H1 (cell line): ENCODE measurements at regions not wholly inside any gene's neighbourhood (a gene's known extent, or its start where the extent isn't known, plus 50 kb on each side); places are given as distances from the start of the nearest gene placed in this dataset.

ENCODE experiments used
- EZH2 ChIP-seq: fragments of 200-600 bp; sonication (generic); IDR thresholded peaks from 2 replicates; pipeline ENCODE4 v1.7.1; 2012; ENCODE audit warnings: low read depth, mild to moderate bottlenecking, moderate library complexity, low read length, inconsistent platforms; ENCODE audit not compliant: severe bottlenecking
- FOSL1 ChIP-seq: IDR thresholded peaks from 2 replicates; pipeline ENCODE4 v1.6.1; 2011; ENCODE audit warnings: mild to moderate bottlenecking, low read depth, low read length, moderate library complexity; ENCODE audit not compliant: insufficient read depth
- NANOG ChIP-seq: IDR thresholded peaks from 2 replicates; pipeline ENCODE4 v1.6.1; 2011; ENCODE audit warnings: low read length, low read depth, mild to moderate bottlenecking, inconsistent platforms; ENCODE audit not compliant: insufficient read depth, poor library complexity, severe bottlenecking
- PHF8 ChIP-seq: fragments of 200-600 bp; sonication (generic); conservative IDR thresholded peaks from 2 replicates; pipeline ENCODE4 v1.7.1; 2012; ENCODE audit warnings: low read depth, mild to moderate bottlenecking, inconsistent platforms, low read length, moderate library complexity
- ZNF274 ChIP-seq: IDR thresholded peaks from 2 replicates; pipeline ENCODE4 v1.7.0; 2012; ENCODE audit warnings: low read length, borderline replicate concordance; ENCODE audit errors: extremely low read depth
- TF ChIP-seq, protein P1 (sequence below): fragments of 300-600 bp; sonication (generic); IDR thresholded peaks from 2 replicates; pipeline ENCODE4 v1.7.1; 2012; ENCODE audit warnings: low read length, moderate library complexity, mild to moderate bottlenecking, inconsistent platforms; ENCODE audit not compliant: insufficient replicate concordance

DNA sequence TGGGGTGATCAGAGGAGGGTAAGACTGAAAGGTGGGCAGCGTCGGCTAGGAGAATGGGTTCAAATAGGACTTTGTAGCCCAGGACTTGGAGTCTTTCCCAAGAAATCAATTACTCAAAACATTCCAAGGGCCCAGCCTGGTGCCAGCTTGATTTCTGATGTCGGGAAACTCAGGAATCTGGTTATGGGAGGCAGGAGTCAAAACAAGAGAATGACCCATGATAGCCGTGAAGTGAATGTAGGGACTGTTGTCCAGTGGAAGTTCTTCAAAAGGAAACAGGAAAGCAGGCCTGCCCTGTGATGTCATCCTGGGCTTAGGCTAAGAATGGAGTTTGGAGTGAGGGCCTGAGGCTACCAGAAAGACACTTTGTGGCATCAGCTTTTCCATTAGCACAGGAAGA lies 67.4 kb upstream of the SLC14A2 start (continued):
- TF ChIP-seq, protein P1, sequence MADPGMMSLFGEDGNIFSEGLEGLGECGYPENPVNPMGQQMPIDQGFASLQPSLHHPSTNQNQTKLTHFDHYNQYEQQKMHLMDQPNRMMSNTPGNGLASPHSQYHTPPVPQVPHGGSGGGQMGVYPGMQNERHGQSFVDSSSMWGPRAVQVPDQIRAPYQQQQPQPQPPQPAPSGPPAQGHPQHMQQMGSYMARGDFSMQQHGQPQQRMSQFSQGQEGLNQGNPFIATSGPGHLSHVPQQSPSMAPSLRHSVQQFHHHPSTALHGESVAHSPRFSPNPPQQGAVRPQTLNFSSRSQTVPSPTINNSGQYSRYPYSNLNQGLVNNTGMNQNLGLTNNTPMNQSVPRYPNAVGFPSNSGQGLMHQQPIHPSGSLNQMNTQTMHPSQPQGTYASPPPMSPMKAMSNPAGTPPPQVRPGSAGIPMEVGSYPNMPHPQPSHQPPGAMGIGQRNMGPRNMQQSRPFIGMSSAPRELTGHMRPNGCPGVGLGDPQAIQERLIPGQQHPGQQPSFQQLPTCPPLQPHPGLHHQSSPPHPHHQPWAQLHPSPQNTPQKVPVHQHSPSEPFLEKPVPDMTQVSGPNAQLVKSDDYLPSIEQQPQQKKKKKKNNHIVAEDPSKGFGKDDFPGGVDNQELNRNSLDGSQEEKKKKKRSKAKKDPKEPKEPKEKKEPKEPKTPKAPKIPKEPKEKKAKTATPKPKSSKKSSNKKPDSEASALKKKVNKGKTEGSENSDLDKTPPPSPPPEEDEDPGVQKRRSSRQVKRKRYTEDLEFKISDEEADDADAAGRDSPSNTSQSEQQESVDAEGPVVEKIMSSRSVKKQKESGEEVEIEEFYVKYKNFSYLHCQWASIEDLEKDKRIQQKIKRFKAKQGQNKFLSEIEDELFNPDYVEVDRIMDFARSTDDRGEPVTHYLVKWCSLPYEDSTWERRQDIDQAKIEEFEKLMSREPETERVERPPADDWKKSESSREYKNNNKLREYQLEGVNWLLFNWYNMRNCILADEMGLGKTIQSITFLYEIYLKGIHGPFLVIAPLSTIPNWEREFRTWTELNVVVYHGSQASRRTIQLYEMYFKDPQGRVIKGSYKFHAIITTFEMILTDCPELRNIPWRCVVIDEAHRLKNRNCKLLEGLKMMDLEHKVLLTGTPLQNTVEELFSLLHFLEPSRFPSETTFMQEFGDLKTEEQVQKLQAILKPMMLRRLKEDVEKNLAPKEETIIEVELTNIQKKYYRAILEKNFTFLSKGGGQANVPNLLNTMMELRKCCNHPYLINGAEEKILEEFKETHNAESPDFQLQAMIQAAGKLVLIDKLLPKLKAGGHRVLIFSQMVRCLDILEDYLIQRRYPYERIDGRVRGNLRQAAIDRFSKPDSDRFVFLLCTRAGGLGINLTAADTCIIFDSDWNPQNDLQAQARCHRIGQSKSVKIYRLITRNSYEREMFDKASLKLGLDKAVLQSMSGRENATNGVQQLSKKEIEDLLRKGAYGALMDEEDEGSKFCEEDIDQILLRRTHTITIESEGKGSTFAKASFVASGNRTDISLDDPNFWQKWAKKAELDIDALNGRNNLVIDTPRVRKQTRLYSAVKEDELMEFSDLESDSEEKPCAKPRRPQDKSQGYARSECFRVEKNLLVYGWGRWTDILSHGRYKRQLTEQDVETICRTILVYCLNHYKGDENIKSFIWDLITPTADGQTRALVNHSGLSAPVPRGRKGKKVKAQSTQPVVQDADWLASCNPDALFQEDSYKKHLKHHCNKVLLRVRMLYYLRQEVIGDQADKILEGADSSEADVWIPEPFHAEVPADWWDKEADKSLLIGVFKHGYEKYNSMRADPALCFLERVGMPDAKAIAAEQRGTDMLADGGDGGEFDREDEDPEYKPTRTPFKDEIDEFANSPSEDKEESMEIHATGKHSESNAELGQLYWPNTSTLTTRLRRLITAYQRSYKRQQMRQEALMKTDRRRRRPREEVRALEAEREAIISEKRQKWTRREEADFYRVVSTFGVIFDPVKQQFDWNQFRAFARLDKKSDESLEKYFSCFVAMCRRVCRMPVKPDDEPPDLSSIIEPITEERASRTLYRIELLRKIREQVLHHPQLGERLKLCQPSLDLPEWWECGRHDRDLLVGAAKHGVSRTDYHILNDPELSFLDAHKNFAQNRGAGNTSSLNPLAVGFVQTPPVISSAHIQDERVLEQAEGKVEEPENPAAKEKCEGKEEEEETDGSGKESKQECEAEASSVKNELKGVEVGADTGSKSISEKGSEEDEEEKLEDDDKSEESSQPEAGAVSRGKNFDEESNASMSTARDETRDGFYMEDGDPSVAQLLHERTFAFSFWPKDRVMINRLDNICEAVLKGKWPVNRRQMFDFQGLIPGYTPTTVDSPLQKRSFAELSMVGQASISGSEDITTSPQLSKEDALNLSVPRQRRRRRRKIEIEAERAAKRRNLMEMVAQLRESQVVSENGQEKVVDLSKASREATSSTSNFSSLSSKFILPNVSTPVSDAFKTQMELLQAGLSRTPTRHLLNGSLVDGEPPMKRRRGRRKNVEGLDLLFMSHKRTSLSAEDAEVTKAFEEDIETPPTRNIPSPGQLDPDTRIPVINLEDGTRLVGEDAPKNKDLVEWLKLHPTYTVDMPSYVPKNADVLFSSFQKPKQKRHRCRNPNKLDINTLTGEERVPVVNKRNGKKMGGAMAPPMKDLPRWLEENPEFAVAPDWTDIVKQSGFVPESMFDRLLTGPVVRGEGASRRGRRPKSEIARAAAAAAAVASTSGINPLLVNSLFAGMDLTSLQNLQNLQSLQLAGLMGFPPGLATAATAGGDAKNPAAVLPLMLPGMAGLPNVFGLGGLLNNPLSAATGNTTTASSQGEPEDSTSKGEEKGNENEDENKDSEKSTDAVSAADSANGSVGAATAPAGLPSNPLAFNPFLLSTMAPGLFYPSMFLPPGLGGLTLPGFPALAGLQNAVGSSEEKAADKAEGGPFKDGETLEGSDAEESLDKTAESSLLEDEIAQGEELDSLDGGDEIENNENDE: no peak
- TF ChIP-seq NANOG (no peak), EZH2 (no peak), ZNF274 (no peak), PHF8 (no peak), FOSL1 (no peak)
